ENCODE measurements at regions not wholly inside any gene's neighbourhood (a gene's known extent, or its start where the extent isn't known, plus 50 kb on each side); places are given as distances from the start of the nearest gene placed in this dataset.
"Not testable (repeated sequence)": the region's sequence is repeated elsewhere in the genome, so short reads cannot be mapped to it uniquely, and the experiment has no call there.

DNA sequence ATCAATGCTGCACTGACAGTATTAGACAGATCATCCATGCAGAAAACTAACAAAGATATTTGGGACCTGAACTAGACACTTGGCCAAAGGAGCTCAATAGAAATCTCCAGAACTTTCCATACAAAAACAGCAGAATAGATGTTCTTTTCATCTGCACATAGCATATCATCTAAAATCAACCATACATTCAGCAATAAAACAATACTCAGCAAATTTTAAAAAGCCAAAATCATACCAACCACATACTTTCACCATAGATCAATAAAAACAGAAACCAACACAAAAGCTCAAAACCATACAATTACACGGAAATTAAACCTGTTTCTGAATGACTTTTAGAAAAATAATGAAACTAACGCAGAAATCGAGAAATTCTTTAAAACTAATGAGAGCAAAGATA is 592.6 kb downstream of the SLITRK5 start:
- no peaks in the 10 kb centered on the region for H3K4me1 ChIP-seq
- DNase-seq (ENCODE audit: extremely low spot score in 2 of 2): no peak
- H3K36me3 ChIP-seq: no peaks in the 10 kb centered on the region
- TF ChIP-seq POLR2AphosphoS5 (IDR thresholded peaks at IDR 0.05; ENCODE audit: insufficient read depth in 1 of 2, low read depth in 1 of 2): no peak
- no peak for TF ChIP-seq POLR2A (IDR thresholded peaks at IDR 0.05)
- no peak for TF ChIP-seq CTCF (IDR thresholded peaks at IDR 0.05)
- no peaks in the 10 kb centered on the region for H3K9me3 ChIP-seq
- H3K27ac ChIP-seq: no peak overlapping the region
- H3K4me3 ChIP-seq: no peak overlapping the region
- no peaks in the 10 kb centered on the region for H3K27me3 ChIP-seq
- intact Hi-C loops (cut with DNase I): no loop called here

- H3K27ac ChIP-seq: no peak overlapping the region
- intact Hi-C loops (cut with DNase I): no loop called here
- no peaks in the 10 kb centered on the region for H3K27me3 ChIP-seq
- no peak for DNase-seq (ENCODE audit: extremely low spot score in 2 of 2)
- H3K4me3 ChIP-seq: no peak overlapping the region
- H3K9me3 ChIP-seq: no peaks in the 10 kb centered on the region
- H3K4me1 ChIP-seq: no peaks in the 10 kb centered on the region
- H3K36me3 ChIP-seq: no peaks in the 10 kb centered on the region
- no peak for TF ChIP-seq POLR2AphosphoS5 (IDR thresholded peaks at IDR 0.05; ENCODE audit: insufficient read depth in 1 of 2, low read depth in 1 of 2)
- no peak for TF ChIP-seq POLR2A (IDR thresholded peaks at IDR 0.05)
- no peak for TF ChIP-seq CTCF (IDR thresholded peaks at IDR 0.05)
These were observed 610.7 kb downstream of the SLITRK5 start for GRCh38 chr13:88281841-88282240.

DNA sequence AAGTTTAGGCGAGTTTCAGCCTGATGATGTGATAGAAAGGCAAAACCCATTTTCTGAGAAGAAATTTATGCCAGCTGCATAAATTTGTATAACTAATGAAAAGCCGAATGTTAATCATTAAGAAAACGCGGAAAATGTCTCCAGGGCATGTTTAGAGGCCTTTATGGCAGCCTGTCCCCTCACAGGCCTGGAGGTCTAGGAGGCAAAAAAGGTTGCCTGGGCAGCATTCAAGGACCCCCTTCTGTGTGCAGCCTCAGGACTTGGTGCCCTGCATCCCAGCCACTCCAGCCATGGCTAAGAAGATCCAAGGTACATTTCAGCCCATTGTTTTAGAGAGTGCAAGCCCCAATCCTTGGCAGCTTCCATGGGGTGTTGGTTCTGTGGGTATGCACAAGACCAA is 614.2 kb downstream of the SLITRK5 start:
- no peaks in the 10 kb centered on the region for H3K4me1 ChIP-seq
- H3K27ac ChIP-seq: no peak overlapping the region
- DNase-seq (ENCODE audit: extremely low spot score in 2 of 2): no peak
- no peaks in the 10 kb centered on the region for H3K27me3 ChIP-seq
- TF ChIP-seq POLR2A (IDR thresholded peaks at IDR 0.05) (no peak), CTCF (IDR thresholded peaks at IDR 0.05) (no peak), POLR2AphosphoS5 (IDR thresholded peaks at IDR 0.05; ENCODE audit: insufficient read depth in 1 of 2, low read depth in 1 of 2) (no peak)
- H3K4me3 ChIP-seq: no peak overlapping the region
- no peaks in the 10 kb centered on the region for H3K36me3 ChIP-seq
- intact Hi-C loops (cut with DNase I): no loop called here
- H3K9me3 ChIP-seq: no peaks in the 10 kb centered on the region

GRCh38 chr13:88288326-88288725 is 617.2 kb downstream of the SLITRK5 start:
- intact Hi-C loops (cut with DNase I): no loop called here
- no peak for TF ChIP-seq CTCF (IDR thresholded peaks at IDR 0.05)
- no peak for TF ChIP-seq POLR2A (IDR thresholded peaks at IDR 0.05)
- no peak for TF ChIP-seq POLR2AphosphoS5 (IDR thresholded peaks at IDR 0.05; ENCODE audit: insufficient read depth in 1 of 2, low read depth in 1 of 2)
- H3K9me3 ChIP-seq: no peaks in the 10 kb centered on the region
- no peak for DNase-seq (ENCODE audit: extremely low spot score in 2 of 2)
- H3K27ac ChIP-seq: no peak overlapping the region
- H3K4me1 ChIP-seq: no peaks in the 10 kb centered on the region
- H3K4me3 ChIP-seq: no peak overlapping the region
- no peaks in the 10 kb centered on the region for H3K36me3 ChIP-seq
- H3K27me3 ChIP-seq: no peaks in the 10 kb centered on the region

GRCh38 chr13:88291731-88292130 is 620.6 kb downstream of the SLITRK5 start:
- H3K9me3 ChIP-seq; H3K27ac ChIP-seq; H3K36me3 ChIP-seq; DNase-seq (ENCODE audit: extremely low spot score in 2 of 2); H3K4me3 ChIP-seq; H3K4me1 ChIP-seq; intact Hi-C loops (cut with DNase I); H3K27me3 ChIP-seq: not testable (repeated sequence)

- intact Hi-C loops (cut with DNase I): no loop called here
- H3K4me3 ChIP-seq: no peak overlapping the region
- no peak for TF ChIP-seq CTCF (IDR thresholded peaks at IDR 0.05)
- no peak for TF ChIP-seq POLR2A (IDR thresholded peaks at IDR 0.05)
- TF ChIP-seq POLR2AphosphoS5 (IDR thresholded peaks at IDR 0.05; ENCODE audit: insufficient read depth in 1 of 2, low read depth in 1 of 2): no peak
- no peaks in the 10 kb centered on the region for H3K27me3 ChIP-seq
- H3K36me3 ChIP-seq: no peaks in the 10 kb centered on the region
- H3K4me1 ChIP-seq: no peaks in the 10 kb centered on the region
- no peak overlapping the region for H3K27ac ChIP-seq
- no peaks in the 10 kb centered on the region for H3K9me3 ChIP-seq
- no peak for DNase-seq (ENCODE audit: extremely low spot score in 2 of 2)
These were observed 623.2 kb downstream of the SLITRK5 start for GRCh38 chr13:88294368-88294767.

Measured in vagina (tissue), 2 donors.